ENCODE measurements at regions not wholly inside any gene's neighbourhood (a gene's known extent, or its start where the extent isn't known, plus 50 kb on each side); places are given as distances from the start of the nearest gene placed in this dataset.

GRCh38 chr3:30547716-30548115 lies 58.7 kb upstream of the TGFBR2 start:
- Histone ChIP-seq H3K4me3 (ENCODE audit: low read depth in 1 of 3, low read length in 3 of 3) (no peak overlapping the region), H3K36me3 (ENCODE audit: control insufficient read depth in 3 of 3, insufficient read depth in 2 of 3, low read depth in 1 of 3, low read length in 3 of 3) (no peaks in the 10 kb centered on the region), H3K27me3 (ENCODE audit: control insufficient read depth in 3 of 3, insufficient read depth in 3 of 3, low read length in 3 of 3) (no peaks in the 10 kb centered on the region), H3K27ac (ENCODE audit: low read depth in 1 of 3, low read length in 2 of 3) (no peak overlapping the region), H3K9me3 (ENCODE audit: control insufficient read depth in 2 of 2, insufficient read depth in 1 of 2, low read depth in 1 of 2, low read length in 1 of 2) (no peaks in the 10 kb centered on the region), H3K4me1 (ENCODE audit: control insufficient read depth in 3 of 3, insufficient read depth in 2 of 3, low read depth in 1 of 3, low read length in 2 of 3) (no peaks in the 10 kb centered on the region)
- FAIRE-seq = no peak
- WGBS, 3 donors = 95 to 97% (median 95%) methylated on average over 5 of the region's 5 CpGs
- DNase-seq = no peak

GRCh38 chr3:30548600-30548999 lies 57.8 kb upstream of the TGFBR2 start:
- H3K27ac ChIP-seq (ENCODE audit: low read depth in 1 of 3, low read length in 2 of 3) = no peak overlapping the region
- WGBS, 3 donors = 50 to 62% (median 54%) methylated on average over 3 of the region's 3 CpGs
- H3K9me3 ChIP-seq (ENCODE audit: control insufficient read depth in 2 of 2, insufficient read depth in 1 of 2, low read depth in 1 of 2, low read length in 1 of 2) = no peaks in the 10 kb centered on the region
- no peaks in the 10 kb centered on the region for H3K4me1 ChIP-seq (ENCODE audit: control insufficient read depth in 3 of 3, insufficient read depth in 2 of 3, low read depth in 1 of 3, low read length in 2 of 3)
- DNase-seq = no peak
- no peaks in the 10 kb centered on the region for H3K27me3 ChIP-seq (ENCODE audit: control insufficient read depth in 3 of 3, insufficient read depth in 3 of 3, low read length in 3 of 3)
- H3K36me3 ChIP-seq (ENCODE audit: control insufficient read depth in 3 of 3, insufficient read depth in 2 of 3, low read depth in 1 of 3, low read length in 3 of 3) = no peaks in the 10 kb centered on the region
- H3K4me3 ChIP-seq (ENCODE audit: low read depth in 1 of 3, low read length in 3 of 3) = no peak overlapping the region
- no peak for FAIRE-seq

GRCh38 chr3:30549600-30549999 lies 56.8 kb upstream of the TGFBR2 start:
- FAIRE-seq (no peak), DNase-seq (no peak)
- 66 to 71% (median 66%) methylated on average over 4 of the region's 4 CpGs for WGBS, 3 donors
- Histone ChIP-seq H3K27ac (ENCODE audit: low read depth in 1 of 3, low read length in 2 of 3) (no peak overlapping the region), H3K27me3 (ENCODE audit: control insufficient read depth in 3 of 3, insufficient read depth in 3 of 3, low read length in 3 of 3) (no peaks in the 10 kb centered on the region), H3K4me1 (ENCODE audit: control insufficient read depth in 3 of 3, insufficient read depth in 2 of 3, low read depth in 1 of 3, low read length in 2 of 3) (no peaks in the 10 kb centered on the region), H3K9me3 (ENCODE audit: control insufficient read depth in 2 of 2, insufficient read depth in 1 of 2, low read depth in 1 of 2, low read length in 1 of 2) (no peaks in the 10 kb centered on the region), H3K4me3 (ENCODE audit: low read depth in 1 of 3, low read length in 3 of 3) (no peak overlapping the region), H3K36me3 (ENCODE audit: control insufficient read depth in 3 of 3, insufficient read depth in 2 of 3, low read depth in 1 of 3, low read length in 3 of 3) (no peaks in the 10 kb centered on the region)

GRCh38 chr3:30550246-30550645 lies 56.2 kb upstream of the TGFBR2 start:
- FAIRE-seq = no peak
- H3K27ac ChIP-seq (ENCODE audit: low read depth in 1 of 3, low read length in 2 of 3) = peak overlapping the region in 1 of 3 donors; percentile 27
- H3K9me3 ChIP-seq (ENCODE audit: control insufficient read depth in 2 of 2, insufficient read depth in 1 of 2, low read depth in 1 of 2, low read length in 1 of 2) = no peaks in the 10 kb centered on the region

GRCh38 chr3:30551266-30551665 lies 55.1 kb upstream of the TGFBR2 start:
- Histone ChIP-seq H3K27me3 (ENCODE audit: control insufficient read depth in 3 of 3, insufficient read depth in 3 of 3, low read length in 3 of 3) (no peaks in the 10 kb centered on the region), H3K4me3 (ENCODE audit: low read depth in 1 of 3, low read length in 3 of 3) (no peak overlapping the region), H3K27ac (ENCODE audit: low read depth in 1 of 3, low read length in 2 of 3) (no peak overlapping the region), H3K4me1 (ENCODE audit: control insufficient read depth in 3 of 3, insufficient read depth in 2 of 3, low read depth in 1 of 3, low read length in 2 of 3) (no peaks in the 10 kb centered on the region), H3K36me3 (ENCODE audit: control insufficient read depth in 3 of 3, insufficient read depth in 2 of 3, low read depth in 1 of 3, low read length in 3 of 3) (no peaks in the 10 kb centered on the region), H3K9me3 (ENCODE audit: control insufficient read depth in 2 of 2, insufficient read depth in 1 of 2, low read depth in 1 of 2, low read length in 1 of 2) (no peaks in the 10 kb centered on the region)
- WGBS, 3 donors = 73 to 94% (median 81%) methylated on average over 2 of the region's 2 CpGs
- DNase-seq = no peak
- no peak for FAIRE-seq

More at GRCh38 chr3:30550246-30550645, 56.2 kb upstream of the TGFBR2 start:
- no peak for DNase-seq
- Histone ChIP-seq H3K36me3 (ENCODE audit: control insufficient read depth in 3 of 3, insufficient read depth in 2 of 3, low read depth in 1 of 3, low read length in 3 of 3) (no peaks in the 10 kb centered on the region), H3K4me1 (ENCODE audit: control insufficient read depth in 3 of 3, insufficient read depth in 2 of 3, low read depth in 1 of 3, low read length in 2 of 3) (no peaks in the 10 kb centered on the region), H3K27me3 (ENCODE audit: control insufficient read depth in 3 of 3, insufficient read depth in 3 of 3, low read length in 3 of 3) (no peaks in the 10 kb centered on the region), H3K4me3 (ENCODE audit: low read depth in 1 of 3, low read length in 3 of 3) (no peak overlapping the region)

GRCh38 chr3:30551927-30552326 lies 54.5 kb upstream of the TGFBR2 start:
- no peaks in the 10 kb centered on the region for H3K36me3 ChIP-seq (ENCODE audit: control insufficient read depth in 3 of 3, insufficient read depth in 2 of 3, low read depth in 1 of 3, low read length in 3 of 3)
- H3K27ac ChIP-seq (ENCODE audit: low read depth in 1 of 3, low read length in 2 of 3) = no peak overlapping the region
- no peaks in the 10 kb centered on the region for H3K9me3 ChIP-seq (ENCODE audit: control insufficient read depth in 2 of 2, insufficient read depth in 1 of 2, low read depth in 1 of 2, low read length in 1 of 2)
- no peak overlapping the region for H3K4me3 ChIP-seq (ENCODE audit: low read depth in 1 of 3, low read length in 3 of 3)
- WGBS, 3 donors = 82 to 97% (median 95%) methylated on average over 1 of the region's 1 CpG
- FAIRE-seq (no peak), DNase-seq (no peak)
- no peaks in the 10 kb centered on the region for H3K4me1 ChIP-seq (ENCODE audit: control insufficient read depth in 3 of 3, insufficient read depth in 2 of 3, low read depth in 1 of 3, low read length in 2 of 3)
- no peaks in the 10 kb centered on the region for H3K27me3 ChIP-seq (ENCODE audit: control insufficient read depth in 3 of 3, insufficient read depth in 3 of 3, low read length in 3 of 3)

GRCh38 chr3:30553641-30554316 lies 52.6 kb upstream of the TGFBR2 start:
- no peaks in the 10 kb centered on the region for H3K27me3 ChIP-seq (ENCODE audit: control insufficient read depth in 3 of 3, insufficient read depth in 3 of 3, low read length in 3 of 3)
- no peak overlapping the region for H3K4me3 ChIP-seq (ENCODE audit: low read depth in 1 of 3, low read length in 3 of 3)
- no peak for DNase-seq
- WGBS, 3 donors = 89 to 95% (median 89%) methylated on average over 4 of the region's 4 CpGs
- no peaks in the 10 kb centered on the region for H3K36me3 ChIP-seq (ENCODE audit: control insufficient read depth in 3 of 3, insufficient read depth in 2 of 3, low read depth in 1 of 3, low read length in 3 of 3)
- H3K9me3 ChIP-seq (ENCODE audit: control insufficient read depth in 2 of 2, insufficient read depth in 1 of 2, low read depth in 1 of 2, low read length in 1 of 2) = no peaks in the 10 kb centered on the region
- no peak overlapping the region for H3K27ac ChIP-seq (ENCODE audit: low read depth in 1 of 3, low read length in 2 of 3)
- no peaks in the 10 kb centered on the region for H3K4me1 ChIP-seq (ENCODE audit: control insufficient read depth in 3 of 3, insufficient read depth in 2 of 3, low read depth in 1 of 3, low read length in 2 of 3)
- no peak for FAIRE-seq

GRCh38 chr3:30554317-30554690 lies 52.1 kb upstream of the TGFBR2 start:
- no peak overlapping the region for H3K4me3 ChIP-seq (ENCODE audit: low read depth in 1 of 3, low read length in 3 of 3)
- no peaks in the 10 kb centered on the region for H3K9me3 ChIP-seq (ENCODE audit: control insufficient read depth in 2 of 2, insufficient read depth in 1 of 2, low read depth in 1 of 2, low read length in 1 of 2)
- WGBS, 3 donors = 94 to 100% (median 97%) methylated on average over 1 of the region's 1 CpG
- no peaks in the 10 kb centered on the region for H3K36me3 ChIP-seq (ENCODE audit: control insufficient read depth in 3 of 3, insufficient read depth in 2 of 3, low read depth in 1 of 3, low read length in 3 of 3)
- DNase-seq (no peak), FAIRE-seq (no peak)
- no peaks in the 10 kb centered on the region for H3K4me1 ChIP-seq (ENCODE audit: control insufficient read depth in 3 of 3, insufficient read depth in 2 of 3, low read depth in 1 of 3, low read length in 2 of 3)
- no peak overlapping the region for H3K27ac ChIP-seq (ENCODE audit: low read depth in 1 of 3, low read length in 2 of 3)
- no peaks in the 10 kb centered on the region for H3K27me3 ChIP-seq (ENCODE audit: control insufficient read depth in 3 of 3, insufficient read depth in 3 of 3, low read length in 3 of 3)

- no peaks in the 10 kb centered on the region for H3K36me3 ChIP-seq (ENCODE audit: control insufficient read depth in 3 of 3, insufficient read depth in 2 of 3, low read depth in 1 of 3, low read length in 3 of 3)
- H3K9me3 ChIP-seq (ENCODE audit: control insufficient read depth in 2 of 2, insufficient read depth in 1 of 2, low read depth in 1 of 2, low read length in 1 of 2) = no peaks in the 10 kb centered on the region
- no peak for DNase-seq
- no peak overlapping the region for H3K4me3 ChIP-seq (ENCODE audit: low read depth in 1 of 3, low read length in 3 of 3)
- no peaks in the 10 kb centered on the region for H3K27me3 ChIP-seq (ENCODE audit: control insufficient read depth in 3 of 3, insufficient read depth in 3 of 3, low read length in 3 of 3)
- WGBS, 3 donors = 90 to 91% (median 91%) methylated on average over 2 of the region's 2 CpGs
- no peak overlapping the region for H3K27ac ChIP-seq (ENCODE audit: low read depth in 1 of 3, low read length in 2 of 3)
- H3K4me1 ChIP-seq (ENCODE audit: control insufficient read depth in 3 of 3, insufficient read depth in 2 of 3, low read depth in 1 of 3, low read length in 2 of 3) = no peaks in the 10 kb centered on the region
- FAIRE-seq = no peak
Measured at GRCh38 chr3:30555968-30556367, 50.4 kb upstream of the TGFBR2 start.

All from small intestine (tissue), 7 donors.